OCI-LY7 (cell line): ENCODE measurements at regions not wholly inside any gene's neighbourhood (a gene's known extent, or its start where the extent isn't known, plus 50 kb on each side); places are given as distances from the start of the nearest gene placed in this dataset.
"Not testable (repeated sequence)": the region's sequence is repeated elsewhere in the genome, so short reads cannot be mapped to it uniquely, and the experiment has no call there.

Source experiments
- BruUV-seq: library from RNA; stranded (reverse); fragments of 400-500 nt; replicated peaks from 2 replicates; lab custom pipeline; 2021; lab: Mats Ljungman, UMichigan
- CTCF ChIA-PET: fragments of 300-600 bp; sonication (Branson Sonifier 250); formaldehyde crosslinking; loops from one replicate; lab custom pipeline; 2022; ENCODE audit warnings: antibody characterized with exemption; ENCODE audit not compliant: unreplicated experiment; lab: Charles Lee
- POLR2A ChIA-PET: fragments of 300-600 bp; sonication (Branson Sonifier 250); formaldehyde crosslinking; loops from one replicate; lab custom pipeline; 2022; ENCODE audit warnings: antibody characterized with exemption; lab: Charles Lee
- DNase-seq: peaks from one replicate; pipeline ENCODE4 v3.0.0-alpha.2; 2015; ENCODE audit warnings: low spot score
- H2AFZ ChIP-seq: fragments of 200-600 bp; sonication (generic), shearing (Covaris generic); 2 replicates; pipeline ENCODE4 v1.6.1; 2014; ENCODE audit warnings: mild to moderate bottlenecking, antibody characterized with exemption, low read length, moderate library complexity
- H3K27ac ChIP-seq: fragments of 200-600 bp; sonication (generic); 2 replicates; pipeline ENCODE4 v1.5.1; 2014; ENCODE audit warnings: mixed run types, low read depth, mild to moderate bottlenecking, moderate library complexity, low read length, inconsistent platforms; ENCODE audit not compliant: poor library complexity, severe bottlenecking
- H3K36me3 ChIP-seq: fragments of 200-600 bp; sonication (generic); 2 replicates; pipeline ENCODE4 v1.6.1; 2014; ENCODE audit warnings: mild to moderate bottlenecking, antibody characterized with exemption, low read length, moderate library complexity, mixed read lengths; ENCODE audit not compliant: insufficient read depth
- H3K4me1 ChIP-seq: fragments of 200-600 bp; sonication (generic); 2 replicates; pipeline ENCODE4 v1.5.1; 2014; ENCODE audit warnings: mild to moderate bottlenecking, low read length; ENCODE audit not compliant: insufficient read depth, poor library complexity, severe bottlenecking
- H3K4me2 ChIP-seq: fragments of 200-600 bp; sonication (generic); 2 replicates; pipeline ENCODE4 v1.6.1; 2014; ENCODE audit warnings: mild to moderate bottlenecking, low read length
- H3K4me3 ChIP-seq: fragments of 200-600 bp; sonication (generic); 2 replicates; pipeline ENCODE4 v1.5.1; 2014; ENCODE audit warnings: mild to moderate bottlenecking, low read depth, low read length; ENCODE audit not compliant: poor library complexity, severe bottlenecking
- H3K79me2 ChIP-seq: fragments of 200-600 bp; sonication (generic); 2 replicates; pipeline ENCODE4 v1.6.1; 2016; ENCODE audit warnings: low read depth, mild to moderate bottlenecking, low read length, moderate library complexity, mixed read lengths; ENCODE audit not compliant: insufficient read depth
- H3K9me2 ChIP-seq: fragments of 200-600 bp; sonication (generic); 2 replicates; pipeline ENCODE4 v1.6.1; 2016; ENCODE audit warnings: mild to moderate bottlenecking, low read length, mixed read lengths; ENCODE audit not compliant: insufficient read depth
- H3K9me3 ChIP-seq: fragments of 200-600 bp; sonication (generic); 2 replicates; pipeline ENCODE4 v1.6.1; 2014; ENCODE audit warnings: mild to moderate bottlenecking, mixed run types, low read length, mixed read lengths
- H4K20me1 ChIP-seq: fragments of 200-600 bp; sonication (generic); 2 replicates; pipeline ENCODE4 v1.6.1; 2014; ENCODE audit warnings: mild to moderate bottlenecking, antibody characterized with exemption, low read length, moderate library complexity, mixed read lengths; ENCODE audit not compliant: insufficient read depth
- EZH2phosphoT487 ChIP-seq: fragments of 200-600 bp; sonication (generic); IDR thresholded peaks from 2 replicates; pipeline ENCODE4 v1.6.1; 2018; ENCODE audit warnings: low read depth, borderline replicate concordance, mild to moderate bottlenecking, mixed run types, antibody characterized with exemption, low read length, moderate library complexity, mixed read lengths
- intact Hi-C: fragments of 100-400 bp; cut with micrococcal nuclease; formaldehyde crosslinking; loops from one replicate; pipeline ENCODE4 v1.10.0; 2022; ENCODE audit not compliant: unreplicated experiment
- TF ChIP-seq, protein P1 (sequence below): fragments of 200-600 bp; sonication (generic); conservative IDR thresholded peaks from 2 replicates; pipeline ENCODE4 v1.5.1; 2014; ENCODE audit warnings: mild to moderate bottlenecking, antibody characterized with exemption, low read length, moderate library complexity, mixed read lengths

DNA sequence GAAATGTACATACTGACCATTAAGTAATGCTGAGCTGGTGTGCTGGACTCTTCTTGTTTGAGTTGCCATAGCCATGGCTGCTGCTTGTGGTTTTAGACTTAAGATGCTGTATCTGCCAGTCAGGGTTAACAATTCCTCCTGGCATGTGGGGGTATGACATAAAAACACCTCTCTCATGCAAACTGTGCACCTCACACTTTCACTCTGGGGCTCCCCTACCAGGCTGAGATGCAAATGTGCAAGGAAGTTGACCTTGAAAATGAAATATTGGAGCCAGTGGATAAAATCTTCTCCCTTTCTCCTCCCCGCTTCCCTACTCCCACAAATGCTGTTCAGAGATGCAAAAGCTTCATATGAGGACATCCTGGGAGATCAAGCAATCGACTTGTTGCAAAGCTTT is 198.8 kb downstream of the FCRL5 start:
- H3K4me2 ChIP-seq, result no peak overlapping the region
- no peak overlapping the region for H3K4me3 ChIP-seq
- ChIA-PET CTCF (no interaction called here), POLR2A (no interaction called here)
- no peaks in the 10 kb centered on the region for H3K9me3 ChIP-seq
- no peak for DNase-seq
- BruUV-seq, result no TSS peak
- no peaks in the 10 kb centered on the region for H3K36me3 ChIP-seq
- H3K27ac ChIP-seq, result no peak overlapping the region
- H3K79me2 ChIP-seq, result no peaks in the 10 kb centered on the region
- no peaks in the 10 kb centered on the region for H3K9me2 ChIP-seq
- TF ChIP-seq, protein P1, sequence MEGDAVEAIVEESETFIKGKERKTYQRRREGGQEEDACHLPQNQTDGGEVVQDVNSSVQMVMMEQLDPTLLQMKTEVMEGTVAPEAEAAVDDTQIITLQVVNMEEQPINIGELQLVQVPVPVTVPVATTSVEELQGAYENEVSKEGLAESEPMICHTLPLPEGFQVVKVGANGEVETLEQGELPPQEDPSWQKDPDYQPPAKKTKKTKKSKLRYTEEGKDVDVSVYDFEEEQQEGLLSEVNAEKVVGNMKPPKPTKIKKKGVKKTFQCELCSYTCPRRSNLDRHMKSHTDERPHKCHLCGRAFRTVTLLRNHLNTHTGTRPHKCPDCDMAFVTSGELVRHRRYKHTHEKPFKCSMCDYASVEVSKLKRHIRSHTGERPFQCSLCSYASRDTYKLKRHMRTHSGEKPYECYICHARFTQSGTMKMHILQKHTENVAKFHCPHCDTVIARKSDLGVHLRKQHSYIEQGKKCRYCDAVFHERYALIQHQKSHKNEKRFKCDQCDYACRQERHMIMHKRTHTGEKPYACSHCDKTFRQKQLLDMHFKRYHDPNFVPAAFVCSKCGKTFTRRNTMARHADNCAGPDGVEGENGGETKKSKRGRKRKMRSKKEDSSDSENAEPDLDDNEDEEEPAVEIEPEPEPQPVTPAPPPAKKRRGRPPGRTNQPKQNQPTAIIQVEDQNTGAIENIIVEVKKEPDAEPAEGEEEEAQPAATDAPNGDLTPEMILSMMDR, result no peak
- no peak for TF ChIP-seq EZH2phosphoT487
- intact Hi-C loops, result no loop called here
- no peak overlapping the region for H2AFZ ChIP-seq
- no peaks in the 10 kb centered on the region for H4K20me1 ChIP-seq
- no peaks in the 10 kb centered on the region for H3K4me1 ChIP-seq

DNA sequence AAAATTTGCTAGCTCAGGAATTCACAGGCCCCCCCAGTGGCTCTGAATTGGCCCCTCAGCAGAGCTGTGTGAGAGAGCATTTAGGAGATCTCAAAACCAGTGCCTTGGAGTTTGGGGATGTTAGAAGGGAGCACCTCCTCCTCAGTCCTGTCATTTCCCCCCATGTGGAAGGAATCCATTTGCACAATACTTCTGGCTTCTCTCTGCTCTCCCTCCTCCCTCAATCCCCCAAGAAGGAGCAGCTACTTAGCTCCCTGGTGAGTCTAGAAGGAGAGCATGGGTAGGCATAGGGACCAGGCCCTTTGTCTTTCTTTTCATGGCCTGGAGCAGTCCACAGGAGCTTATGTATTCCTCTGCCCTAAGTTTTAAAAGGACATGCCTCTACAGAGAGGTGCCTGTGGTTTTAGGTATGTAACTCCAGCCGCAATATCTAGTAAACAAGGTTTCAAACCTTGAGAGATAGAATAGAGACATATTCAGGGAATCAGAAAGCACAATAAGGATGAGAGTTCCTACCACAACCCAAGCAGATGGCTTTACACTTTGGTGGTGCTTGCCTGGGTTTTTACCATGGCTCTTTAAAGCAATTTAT is 199.4 kb downstream of the FCRL5 start:
- intact Hi-C loops, result no loop called here

DNA sequence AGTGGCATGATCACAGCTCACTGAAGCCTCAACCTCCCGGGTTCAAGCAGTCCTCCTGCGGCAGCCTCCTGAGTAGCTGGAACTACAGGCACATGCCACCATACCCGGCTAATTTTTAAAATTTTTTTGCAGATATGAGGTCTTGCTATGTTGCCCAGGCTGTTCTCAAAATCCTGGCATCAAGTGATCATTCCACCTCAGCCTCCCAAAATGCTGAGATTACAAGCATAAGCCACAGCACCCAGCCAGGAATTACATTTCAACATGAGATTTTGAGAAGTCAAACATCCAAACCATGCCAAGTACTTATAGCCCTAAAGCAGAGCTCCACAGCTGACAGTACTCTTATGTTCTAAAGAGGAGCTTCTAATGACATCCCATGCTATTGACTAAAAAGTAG is 200.1 kb downstream of the FCRL5 start:
- Histone ChIP-seq H2AFZ (no peak overlapping the region), H3K9me3 (no peaks in the 10 kb centered on the region), H3K27ac (no peak overlapping the region), H3K4me2 (no peak overlapping the region), H3K4me1 (no peaks in the 10 kb centered on the region), H4K20me1 (no peaks in the 10 kb centered on the region), H3K4me3 (no peak overlapping the region), H3K9me2 (no peaks in the 10 kb centered on the region), H3K36me3 (no peaks in the 10 kb centered on the region), H3K79me2 (no peaks in the 10 kb centered on the region)
- DNase-seq, result no peak
- intact Hi-C loops, result no loop called here
- BruUV-seq, result no TSS peak
- no peak for TF ChIP-seq EZH2phosphoT487
- TF ChIP-seq, protein P1, result no peak
- ChIA-PET POLR2A (no interaction called here), CTCF (no interaction called here)

More for the DNA sequence above, 199.4 kb downstream of the FCRL5 start:
- Histone ChIP-seq H3K79me2 (no peaks in the 10 kb centered on the region), H3K27ac (no peak overlapping the region), H3K4me2 (no peak overlapping the region), H2AFZ (no peak overlapping the region), H3K36me3 (no peaks in the 10 kb centered on the region), H3K4me3 (no peak overlapping the region), H3K4me1 (no peaks in the 10 kb centered on the region), H3K9me2 (no peaks in the 10 kb centered on the region), H3K9me3 (no peaks in the 10 kb centered on the region), H4K20me1 (no peaks in the 10 kb centered on the region)
- BruUV-seq, result no TSS peak
- POLR2A ChIA-PET, result no interaction called here
- CTCF ChIA-PET, result no interaction called here
- DNase-seq, result no peak
- TF ChIP-seq, protein P1, result no peak
- no peak for TF ChIP-seq EZH2phosphoT487

- DNase-seq, H3K9me2 ChIP-seq, intact Hi-C loops, H3K4me1 ChIP-seq, H3K4me3 ChIP-seq, H3K27ac ChIP-seq, H2AFZ ChIP-seq, H3K4me2 ChIP-seq, H3K79me2 ChIP-seq, H3K9me3 ChIP-seq, H3K36me3 ChIP-seq, BruUV-seq, CTCF ChIA-PET, H4K20me1 ChIP-seq, POLR2A ChIA-PET: not testable (repeated sequence)
Observed at GRCh38 chr1:157351800-157352199, 200.5 kb downstream of the FCRL5 start.
